Esophagus squamous epithelium (tissue), 4 donors: ENCODE measurements at regions not wholly inside any gene's neighbourhood (a gene's known extent, or its start where the extent isn't known, plus 50 kb on each side); places are given as distances from the start of the nearest gene placed in this dataset.

ENCODE experiments used
- CTCF ChIP-seq, 6 experiments: fragments of 450-650 bp in 4 of 6; fragments of 200-600 bp in 2 of 6; sonication (generic) in 2 of 6; IDR thresholded peaks; one replicate each; pipeline ENCODE4 v1.5.1; 2016 to 2019; ENCODE audit warnings: antibody characterized with exemption in 6 of 6, mild to moderate bottlenecking in 4 of 6, moderate library complexity in 4 of 6
- POLR2A ChIP-seq, 4 donors: fragments of 450-650 bp; IDR thresholded peaks; one replicate each; pipeline ENCODE4 v1.6.1; 2017; ENCODE audit warnings: antibody characterized with exemption in 4 of 4, mild to moderate bottlenecking in 4 of 4, moderate library complexity in 3 of 4

- TF ChIP-seq CTCF (IDR thresholded peaks at IDR 0.05) (no peak), POLR2A (IDR thresholded peaks at IDR 0.05) (no peak)
Measured at GRCh38 chr2:104318001-104318665, 535.8 kb upstream of the POU3F3 start.
